Endothelial cell of umbilical vein (primary cell): ENCODE measurements at regions not wholly inside any gene's neighbourhood (a gene's known extent, or its start where the extent isn't known, plus 50 kb on each side); places are given as distances from the start of the nearest gene placed in this dataset.

Experiments
- BruUV-seq: library from RNA; stranded (reverse); fragments of 400-500 nt; replicated peaks from 2 replicates; lab custom pipeline; 2021; lab: Mats Ljungman, UMichigan
- CTCF ChIA-PET: fragments of 300-600, 350-600 bp; sonication (Branson Sonifier 250); formaldehyde crosslinking; loops from one replicate; lab custom pipeline; 2021; ENCODE audit warnings: antibody characterized with exemption, inconsistent platforms; lab: Charles Lee
- POLR2A ChIA-PET: fragments of 300-600, 350-600 bp; sonication (Branson Sonifier 250); formaldehyde crosslinking; loops from one replicate; lab custom pipeline; 2021; ENCODE audit warnings: antibody characterized with exemption, inconsistent platforms; lab: Charles Lee
- DNase-seq: peaks from one replicate; pipeline ENCODE4 v3.0.0-alpha.2; 2011; ENCODE audit warnings: low read depth, low spot score
- FAIRE-seq: peaks from 2 replicates; lab custom pipeline; 2011; peaks lifted over from hg19 to GRCh38; lab: Jason Lieb, UNC
- H2AFZ ChIP-seq: 2 replicates; pipeline ENCODE4 v1.6.0; 2012; ENCODE audit warnings: low read depth, low read length, control low read depth, inconsistent platforms
- H3K27ac ChIP-seq: 2 replicates; pipeline ENCODE4 v1.5.1; 2011; ENCODE audit warnings: low read depth, mild to moderate bottlenecking, control low read depth, low read length, moderate library complexity; ENCODE audit not compliant: insufficient read depth
- H3K27me3 ChIP-seq, 2 experiments: 2 replicates each; pipeline versions ENCODE4 v1.6.0 to v1.6.1; 2011; ENCODE audit warnings: low read length in 2 of 2, mixed read lengths in 1 of 2; ENCODE audit not compliant: control insufficient read depth in 2 of 2, insufficient read depth in 2 of 2
- H3K36me3 ChIP-seq, 2 experiments: 2 replicates in 1 of 2; 3 replicates in 1 of 2; pipeline ENCODE4 v1.5.1; 2011; ENCODE audit warnings: low read length in 2 of 2, mild to moderate bottlenecking in 1 of 2, moderate library complexity in 1 of 2; ENCODE audit not compliant: control insufficient read depth in 2 of 2, insufficient read depth in 2 of 2; ENCODE audit errors: extremely low read depth in 1 of 2
- H3K4me1 ChIP-seq: 3 replicates; pipeline ENCODE4 v1.5.1; 2011; ENCODE audit warnings: mild to moderate bottlenecking, low read length; ENCODE audit not compliant: control insufficient read depth, insufficient read depth; ENCODE audit errors: extremely low read depth
- H3K4me2 ChIP-seq: 2 replicates; pipeline ENCODE4 v1.6.1; 2011; ENCODE audit warnings: low read length, control low read depth, mixed read lengths; ENCODE audit not compliant: insufficient read depth
- H3K4me3 ChIP-seq, 3 experiments: fragments of 200-600 bp in 1 of 3; sonication (generic), shearing (Covaris generic) in 1 of 3; replicated peaks in 1 of 3; 2 replicates each; pipeline ENCODE4 v1.5.1; 2011 to 2016; ENCODE audit warnings: control low read depth in 3 of 3, low read length in 3 of 3, mild to moderate bottlenecking in 2 of 3, inconsistent platforms in 1 of 3, low read depth in 1 of 3, moderate library complexity in 1 of 3; ENCODE audit not compliant: insufficient read depth in 1 of 3
- H3K79me2 ChIP-seq: 2 replicates; pipeline ENCODE4 v1.6.0; 2012; ENCODE audit warnings: low read length, inconsistent platforms; ENCODE audit not compliant: control insufficient read depth, insufficient read depth
- H3K9ac ChIP-seq: replicated peaks from 2 replicates; pipeline ENCODE3; 2011; ENCODE audit warnings: low read length, control low read depth; ENCODE audit not compliant: insufficient read depth; ENCODE audit errors: extremely low read depth
- H3K9me1 ChIP-seq: replicated peaks from 3 replicates; pipeline ENCODE4 v1.6.0; 2011; ENCODE audit warnings: mild to moderate bottlenecking, low read length; ENCODE audit not compliant: control insufficient read depth, insufficient read depth; ENCODE audit errors: extremely low read depth
- H3K9me3 ChIP-seq: replicated peaks from 2 replicates; pipeline ENCODE4 v1.5.1; 2012; ENCODE audit warnings: low read length, inconsistent platforms; ENCODE audit not compliant: control insufficient read depth, insufficient read depth
- H4K20me1 ChIP-seq: replicated peaks from 2 replicates; pipeline ENCODE3; 2011; ENCODE audit warnings: mild to moderate bottlenecking, low read length; ENCODE audit not compliant: control insufficient read depth, insufficient read depth; ENCODE audit errors: extremely low read depth
- CTCF ChIP-seq, 2 donors: IDR thresholded peaks; 1 replicate in 1 of 2; 2 replicates in 1 of 2; pipeline ENCODE4 v1.5.1; 2011; ENCODE audit warnings: low read length in 2 of 2, mild to moderate bottlenecking in 2 of 2, moderate library complexity in 2 of 2, control low read depth in 1 of 2, inconsistent platforms in 1 of 2, low read depth in 1 of 2; ENCODE audit not compliant: insufficient read depth in 1 of 2; ENCODE audit errors: extremely low read depth in 1 of 2
- FOS ChIP-seq: IDR thresholded peaks from 2 replicates; pipeline ENCODE4 v1.6.1; 2011; ENCODE audit warnings: mild to moderate bottlenecking, low read length, moderate library complexity, borderline replicate concordance; ENCODE audit not compliant: insufficient read depth
- GATA2 ChIP-seq: IDR thresholded peaks from 2 replicates; pipeline ENCODE4 v1.7.0; 2011; ENCODE audit warnings: low read depth, mild to moderate bottlenecking, moderate library complexity, mixed read lengths, low read length; ENCODE audit not compliant: insufficient read length, insufficient read depth
- dilution Hi-C: fragments of 300-500 bp; cut with MboI; formaldehyde crosslinking; loops from one replicate; pipeline ENCODE4 v1.15.0; 2019; ENCODE audit warnings: low sequenced_read_pairs; ENCODE audit not compliant: extremely low pct_ligation_motif_present
- intact Hi-C: fragments of 100-400 bp; cut with micrococcal nuclease; formaldehyde crosslinking; loops from one replicate; pipeline ENCODE4 v1.10.0; 2022

- no peaks in the 10 kb centered on the region for H3K9me1 ChIP-seq
- no peaks in the 10 kb centered on the region for H4K20me1 ChIP-seq
- no peak for FAIRE-seq
- H2AFZ ChIP-seq: no peak overlapping the region
- H3K27ac ChIP-seq: no peak overlapping the region
- no peaks in the 10 kb centered on the region for H3K9me3 ChIP-seq
- dilution Hi-C loops: no loop called here
- H3K4me1 ChIP-seq: no peaks in the 10 kb centered on the region
- TF ChIP-seq FOS: no peak
- no peak for TF ChIP-seq CTCF (IDR thresholded peaks at IDR 0.05; ENCODE audit: extremely low read depth in 1 of 2, insufficient read depth in 1 of 2, low read depth in 1 of 2, low read length in 2 of 2)
- BruUV-seq: no TSS peak
- intact Hi-C loops: no loop called here
- CTCF ChIA-PET: no interaction called here
- no peak overlapping the region for H3K9ac ChIP-seq
- no peak overlapping the region for H3K4me3 ChIP-seq
- no peak for DNase-seq
- H3K36me3 ChIP-seq: no peaks in the 10 kb centered on the region
- H3K79me2 ChIP-seq: no peaks in the 10 kb centered on the region
- H3K4me2 ChIP-seq: no peak overlapping the region
- POLR2A ChIA-PET: no interaction called here
- H3K27me3 ChIP-seq: peaks cover 4 to 6% of the 10 kb centered on the region in 2 experiments
These were observed 241.0 kb downstream of the MYLK4 start for GRCh38 chr6:2509711-2510110.

GRCh38 chr6:2508071-2508470, 242.7 kb downstream of the MYLK4 start:
- intact Hi-C loops (no loop called here), dilution Hi-C loops (no loop called here)
- no peak for FAIRE-seq

More at GRCh38 chr6:2508071-2508470, 242.7 kb downstream of the MYLK4 start:
- Histone ChIP-seq H3K4me1 (no peaks in the 10 kb centered on the region), H3K27ac (no peak overlapping the region), H3K79me2 (no peaks in the 10 kb centered on the region), H3K9me1 (no peaks in the 10 kb centered on the region), H3K4me3 (no peak overlapping the region), H2AFZ (no peak overlapping the region), H3K9me3 (no peaks in the 10 kb centered on the region), H3K9ac (no peak overlapping the region), H3K27me3 (peaks cover 4 to 6% of the 10 kb centered on the region in 2 experiments), H3K4me2 (no peak overlapping the region), H3K36me3 (no peaks in the 10 kb centered on the region), H4K20me1 (no peaks in the 10 kb centered on the region)
- no TSS peak for BruUV-seq
- CTCF ChIA-PET: no interaction called here
- no peak for TF ChIP-seq FOS
- TF ChIP-seq GATA2: no peak
- no peak for DNase-seq
- POLR2A ChIA-PET: no interaction called here
